AG04449 (cell line): ENCODE measurements at regions not wholly inside any gene's neighbourhood (a gene's known extent, or its start where the extent isn't known, plus 50 kb on each side); places are given as distances from the start of the nearest gene placed in this dataset.
"Not testable (repeated sequence)": the region's sequence is repeated elsewhere in the genome, so short reads cannot be mapped to it uniquely, and the experiment has no call there.

Source experiments
- CTCF ChIA-PET: fragments of 350-600 bp; formaldehyde crosslinking; extraction: SDS; loops from one replicate; lab custom pipeline; 2021; ENCODE audit warnings: antibody characterized with exemption; lab: Yijun Ruan, JAX
- POLR2A ChIA-PET: fragments of 400-600, 350-600 bp; formaldehyde crosslinking; extraction: SDS; loops from one replicate; lab custom pipeline; 2020; ENCODE audit warnings: antibody characterized with exemption, inconsistent platforms; lab: Yijun Ruan, JAX
- DNase-seq: peaks from one replicate; pipeline ENCODE4 v3.0.0-alpha.2; 2010; ENCODE audit warnings: low read depth, low spot score
- H3K4me3 ChIP-seq: 2 replicates; pipeline ENCODE4 v1.5.1; 2011; ENCODE audit warnings: low read depth, mild to moderate bottlenecking, control low read depth, low read length
- TF ChIP-seq, protein P1 (sequence below): IDR thresholded peaks from one replicate; pipeline ENCODE4 v1.5.1; 2011; ENCODE audit warnings: mild to moderate bottlenecking, moderate library complexity, low read length, control low read depth, inconsistent platforms; ENCODE audit not compliant: insufficient read depth; ENCODE audit errors: missing control alignments

DNA sequence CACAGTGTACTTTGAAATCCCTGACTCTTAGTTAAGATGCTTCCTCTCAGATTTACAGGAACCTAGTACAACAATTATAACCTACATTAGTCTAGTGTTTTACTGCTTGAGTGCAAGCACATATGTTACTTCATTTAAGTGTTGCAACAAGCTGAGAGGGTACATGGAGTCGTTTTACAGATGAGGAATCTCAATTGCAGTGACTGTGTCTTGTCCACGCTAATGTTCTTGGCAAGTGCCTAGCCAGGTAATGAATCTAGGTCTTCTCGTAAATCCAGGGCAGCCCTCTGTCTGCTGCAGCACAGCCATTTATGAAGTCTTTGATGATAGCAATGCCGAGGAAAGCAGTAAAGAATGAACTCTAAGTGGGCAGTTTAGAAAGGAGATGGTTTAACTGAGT, 384.4 kb upstream of the ARPP21 start:
- ChIA-PET POLR2A (no interaction called here), CTCF (no interaction called here)
- TF ChIP-seq, protein P1, sequence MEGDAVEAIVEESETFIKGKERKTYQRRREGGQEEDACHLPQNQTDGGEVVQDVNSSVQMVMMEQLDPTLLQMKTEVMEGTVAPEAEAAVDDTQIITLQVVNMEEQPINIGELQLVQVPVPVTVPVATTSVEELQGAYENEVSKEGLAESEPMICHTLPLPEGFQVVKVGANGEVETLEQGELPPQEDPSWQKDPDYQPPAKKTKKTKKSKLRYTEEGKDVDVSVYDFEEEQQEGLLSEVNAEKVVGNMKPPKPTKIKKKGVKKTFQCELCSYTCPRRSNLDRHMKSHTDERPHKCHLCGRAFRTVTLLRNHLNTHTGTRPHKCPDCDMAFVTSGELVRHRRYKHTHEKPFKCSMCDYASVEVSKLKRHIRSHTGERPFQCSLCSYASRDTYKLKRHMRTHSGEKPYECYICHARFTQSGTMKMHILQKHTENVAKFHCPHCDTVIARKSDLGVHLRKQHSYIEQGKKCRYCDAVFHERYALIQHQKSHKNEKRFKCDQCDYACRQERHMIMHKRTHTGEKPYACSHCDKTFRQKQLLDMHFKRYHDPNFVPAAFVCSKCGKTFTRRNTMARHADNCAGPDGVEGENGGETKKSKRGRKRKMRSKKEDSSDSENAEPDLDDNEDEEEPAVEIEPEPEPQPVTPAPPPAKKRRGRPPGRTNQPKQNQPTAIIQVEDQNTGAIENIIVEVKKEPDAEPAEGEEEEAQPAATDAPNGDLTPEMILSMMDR = no peak
- no peak overlapping the region for H3K4me3 ChIP-seq
- DNase-seq = no peak

GRCh38 chr3:35257641-35258040, 381.7 kb upstream of the ARPP21 start:
- TF ChIP-seq, protein P1 = no peak
- POLR2A ChIA-PET = no interaction called here
- no peak for DNase-seq
- CTCF ChIA-PET = no interaction called here
- H3K4me3 ChIP-seq = no peak overlapping the region

GRCh38 chr3:35262406-35262805, 376.9 kb upstream of the ARPP21 start:
- TF ChIP-seq, protein P1 = no peak
- no peak for DNase-seq
- no peak overlapping the region for H3K4me3 ChIP-seq
- ChIA-PET CTCF (no interaction called here), POLR2A (no interaction called here)

DNA sequence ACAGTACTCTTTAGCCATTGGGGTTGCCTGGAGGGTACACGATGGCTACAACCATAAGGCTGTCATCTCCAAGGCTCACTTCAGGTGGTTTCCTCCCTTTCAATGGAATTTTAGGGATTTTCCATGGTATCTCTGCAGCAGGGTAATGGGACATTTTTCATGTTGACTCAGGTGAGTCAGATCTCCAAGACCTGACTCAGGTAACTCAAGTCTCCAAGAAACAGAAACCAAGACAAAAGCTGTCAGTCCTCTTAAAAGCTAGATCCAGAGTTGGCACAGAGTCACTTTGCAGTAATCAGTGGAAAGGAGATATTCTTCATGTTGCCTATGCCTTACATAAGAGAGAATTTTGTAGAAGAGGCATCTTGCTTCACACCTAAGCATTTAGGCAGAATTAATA, 375.8 kb upstream of the ARPP21 start:
- CTCF ChIA-PET = no interaction called here
- TF ChIP-seq, protein P1 = no peak
- POLR2A ChIA-PET = no interaction called here
- H3K4me3 ChIP-seq = no peak overlapping the region
- no peak for DNase-seq

DNA sequence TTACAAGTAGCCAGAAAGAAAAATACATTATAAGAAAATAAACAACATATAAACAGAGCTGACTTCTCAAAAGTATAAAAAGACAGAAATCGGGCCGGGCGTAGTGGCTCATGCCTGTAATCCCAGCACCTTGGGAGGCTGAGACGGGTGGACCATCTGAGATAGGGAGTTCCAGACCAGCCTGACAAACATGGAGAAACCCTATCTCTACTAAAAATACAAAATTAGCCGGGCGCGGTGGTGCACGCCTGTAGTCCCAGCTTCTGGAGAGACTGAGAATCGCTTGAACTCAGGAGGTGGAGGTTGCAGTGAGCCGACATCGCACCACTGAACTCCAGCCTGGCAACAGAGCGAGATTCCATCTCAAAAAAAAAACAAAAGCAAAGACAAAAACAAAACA, 373.3 kb upstream of the ARPP21 start:
- DNase-seq, H3K4me3 ChIP-seq, POLR2A ChIA-PET, CTCF ChIA-PET: not testable (repeated sequence)

DNA sequence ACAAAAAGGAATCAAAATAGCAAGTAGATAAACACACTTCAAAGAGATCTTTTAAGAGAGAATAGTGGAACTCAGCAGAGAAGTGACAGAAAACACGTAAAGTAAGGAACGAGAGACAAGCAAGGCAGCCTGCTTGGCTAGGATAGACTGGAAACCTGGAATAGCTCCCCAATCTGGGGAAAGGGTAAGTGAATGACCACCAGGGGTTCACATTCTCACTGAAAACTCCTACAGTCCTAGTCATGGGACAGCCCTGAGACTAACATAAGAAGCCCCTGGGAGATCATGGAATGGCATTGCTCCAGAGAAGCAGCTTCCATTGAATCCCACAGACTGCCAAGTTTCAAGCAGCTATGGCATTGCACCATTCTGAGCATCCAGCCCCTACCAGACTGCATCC, 363.6 kb upstream of the ARPP21 start:
- POLR2A ChIA-PET = no interaction called here
- TF ChIP-seq, protein P1 = no peak
- CTCF ChIA-PET = no interaction called here
- no peak for DNase-seq
- no peak overlapping the region for H3K4me3 ChIP-seq

GRCh38 chr3:35276568-35276967, 362.8 kb upstream of the ARPP21 start:
- TF ChIP-seq, protein P1 = no peak
- POLR2A ChIA-PET = no interaction called here
- CTCF ChIA-PET = no interaction called here
- no peak overlapping the region for H3K4me3 ChIP-seq
- no peak for DNase-seq
